Keratinocyte (primary cell): ENCODE measurements at regions not wholly inside any gene's neighbourhood (a gene's known extent, or its start where the extent isn't known, plus 50 kb on each side); places are given as distances from the start of the nearest gene placed in this dataset.

Experiments
- EZH2 ChIP-seq: IDR thresholded peaks from one replicate; pipeline ENCODE4 v1.6.1; 2012; ENCODE audit warnings: inconsistent platforms, mild to moderate bottlenecking, low read length, moderate library complexity
- TF ChIP-seq, protein P1 (sequence below), 3 experiments: IDR thresholded peaks in 1 of 3; conservative IDR thresholded peaks in 1 of 3; optimal IDR thresholded peaks in 1 of 3; 2 replicates in 2 of 3; 3 replicates in 1 of 3; pipeline versions ENCODE3 to v1.5.1; 2011; ENCODE audit warnings: low read length in 3 of 3, mild to moderate bottlenecking in 3 of 3, moderate library complexity in 2 of 3, control low read depth in 1 of 3, inconsistent platforms in 1 of 3; ENCODE audit not compliant: insufficient read depth in 2 of 3; ENCODE audit errors: extremely low read depth in 1 of 3

DNA sequence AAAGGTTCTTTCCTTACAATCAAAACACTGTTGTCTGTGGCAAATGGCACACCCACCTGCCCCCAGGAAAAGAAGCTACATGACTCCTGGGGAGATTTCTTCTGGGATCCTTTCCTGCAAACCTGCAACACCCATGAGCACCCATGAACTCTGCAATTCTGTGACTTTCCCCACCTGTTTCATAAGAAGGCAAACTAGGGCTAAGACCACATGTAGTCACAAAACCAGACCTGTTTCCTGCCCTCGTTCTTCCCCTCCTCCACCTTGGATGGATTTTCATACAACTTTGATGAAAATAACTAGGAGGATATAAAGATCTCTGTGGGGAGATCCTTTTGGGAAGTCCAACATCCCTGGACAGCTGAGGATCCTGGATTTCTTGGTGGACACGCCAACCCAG lies 1084.7 kb downstream of the BCL11B start:
- TF ChIP-seq, protein P1, sequence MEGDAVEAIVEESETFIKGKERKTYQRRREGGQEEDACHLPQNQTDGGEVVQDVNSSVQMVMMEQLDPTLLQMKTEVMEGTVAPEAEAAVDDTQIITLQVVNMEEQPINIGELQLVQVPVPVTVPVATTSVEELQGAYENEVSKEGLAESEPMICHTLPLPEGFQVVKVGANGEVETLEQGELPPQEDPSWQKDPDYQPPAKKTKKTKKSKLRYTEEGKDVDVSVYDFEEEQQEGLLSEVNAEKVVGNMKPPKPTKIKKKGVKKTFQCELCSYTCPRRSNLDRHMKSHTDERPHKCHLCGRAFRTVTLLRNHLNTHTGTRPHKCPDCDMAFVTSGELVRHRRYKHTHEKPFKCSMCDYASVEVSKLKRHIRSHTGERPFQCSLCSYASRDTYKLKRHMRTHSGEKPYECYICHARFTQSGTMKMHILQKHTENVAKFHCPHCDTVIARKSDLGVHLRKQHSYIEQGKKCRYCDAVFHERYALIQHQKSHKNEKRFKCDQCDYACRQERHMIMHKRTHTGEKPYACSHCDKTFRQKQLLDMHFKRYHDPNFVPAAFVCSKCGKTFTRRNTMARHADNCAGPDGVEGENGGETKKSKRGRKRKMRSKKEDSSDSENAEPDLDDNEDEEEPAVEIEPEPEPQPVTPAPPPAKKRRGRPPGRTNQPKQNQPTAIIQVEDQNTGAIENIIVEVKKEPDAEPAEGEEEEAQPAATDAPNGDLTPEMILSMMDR (optimal IDR thresholded peaks at IDR 0.05 in 1 of 3, IDR thresholded peaks at IDR 0.05 in 1 of 3, conservative IDR thresholded peaks at IDR 0.05 in 1 of 3; ENCODE audit: extremely low read depth in 1 of 3, insufficient read depth in 2 of 3, low read length in 3 of 3), result no peak
- no peak for TF ChIP-seq EZH2
